ENCODE measurements at regions not wholly inside any gene's neighbourhood (a gene's known extent, or its start where the extent isn't known, plus 50 kb on each side); places are given as distances from the start of the nearest gene placed in this dataset.

- TF ChIP-seq CTCF (IDR thresholded peaks at IDR 0.05 in 2 of 3, conservative IDR thresholded peaks at IDR 0.05 in 1 of 3; ENCODE audit: borderline replicate concordance in 1 of 3, insufficient read depth in 1 of 3, low read depth in 2 of 3, low read length in 2 of 3) = no peak
- TF ChIP-seq ELF1 (IDR thresholded peaks at IDR 0.05; ENCODE audit: borderline replicate concordance, low read depth) = no peak
Measured at GRCh38 chr6:6491761-6492160, 96.8 kb upstream of the LY86 start.

All from HCT116 (cell line).